H1 (cell line): ENCODE measurements at regions not wholly inside any gene's neighbourhood (a gene's known extent, or its start where the extent isn't known, plus 50 kb on each side); places are given as distances from the start of the nearest gene placed in this dataset.

ENCODE experiments used
- CTCF ChIA-PET: fragments of 300-600 bp; sonication (Branson Sonifier 250); formaldehyde crosslinking; loops from one replicate; lab custom pipeline; 2021; ENCODE audit not compliant: partially characterized antibody; lab: Charles Lee
- POLR2A ChIA-PET: fragments of 300-600 bp; sonication (Branson Sonifier 250); formaldehyde crosslinking; loops from one replicate; lab custom pipeline; 2021; ENCODE audit warnings: inconsistent platforms; ENCODE audit not compliant: partially characterized antibody; lab: Charles Lee
- DNase-seq, 2 experiments: peaks; one replicate each; pipeline versions ENCODE4 v3.0.0 to v3.0.0-alpha.2; 2010 to 2022; ENCODE audit warnings: low spot score in 2 of 2, low read depth in 1 of 2, mixed read lengths in 1 of 2
- FAIRE-seq: peaks from 2 replicates; lab custom pipeline; 2011; peaks lifted over from hg19 to GRCh38; lab: Jason Lieb, UNC
- H2AFZ ChIP-seq: 2 replicates; pipeline ENCODE4 v1.8.1; 2012; ENCODE audit warnings: low read length, inconsistent platforms
- H2AK5ac ChIP-seq: 2 replicates; pipeline ENCODE4 v1.6.1; 2013; ENCODE audit warnings: low read depth, low read length
- H2BK120ac ChIP-seq: replicated peaks from 2 replicates; pipeline ENCODE3; 2013; ENCODE audit warnings: low read depth, low read length, inconsistent platforms
- H2BK12ac ChIP-seq: 2 replicates; pipeline ENCODE4 v1.6.1; 2013; ENCODE audit warnings: low read depth, low read length
- H2BK15ac ChIP-seq: 2 replicates; pipeline ENCODE4 v1.6.1; 2013; ENCODE audit warnings: low read length
- H2BK20ac ChIP-seq: 2 replicates; pipeline ENCODE4 v1.6.1; 2013; ENCODE audit warnings: low read length
- H2BK5ac ChIP-seq: 2 replicates; pipeline ENCODE4 v1.6.1; 2013; ENCODE audit warnings: low read depth, low read length
- H3K14ac ChIP-seq: 2 replicates; pipeline ENCODE4 v1.6.1; 2013; ENCODE audit warnings: inconsistent platforms; ENCODE audit not compliant: insufficient read length
- H3K18ac ChIP-seq: 2 replicates; pipeline ENCODE4 v1.6.1; 2013; ENCODE audit warnings: low read length; ENCODE audit errors: extremely low read depth
- H3K23ac ChIP-seq: 2 replicates; pipeline ENCODE4 v1.6.1; 2013; ENCODE audit warnings: inconsistent platforms; ENCODE audit not compliant: insufficient read length
- H3K23me2 ChIP-seq: 2 replicates; pipeline ENCODE4 v1.6.1; 2013; ENCODE audit warnings: low read depth, low read length
- H3K27ac ChIP-seq: 2 replicates; pipeline ENCODE4 v1.6.1; 2011; ENCODE audit warnings: low read depth, low read length, inconsistent platforms
- H3K27me3 ChIP-seq, 4 experiments: replicated peaks in 1 of 4; 1 replicate in 1 of 4; 2 replicates in 3 of 4; pipeline versions ENCODE4 v1.6.1 to v1.8.1; 2011 to 2013; ENCODE audit warnings: low read length in 3 of 4, mild to moderate bottlenecking in 3 of 4, inconsistent platforms in 2 of 4, mixed read lengths in 2 of 4, moderate library complexity in 1 of 4; ENCODE audit not compliant: control insufficient read depth in 3 of 4, insufficient read depth in 3 of 4; ENCODE audit errors: extremely low read depth in 1 of 4
- H3K36me3 ChIP-seq, 4 experiments: 2 replicates each; pipeline versions ENCODE4 v1.6.1 to v1.8.1; 2011 to 2013; ENCODE audit warnings: mild to moderate bottlenecking in 4 of 4, low read length in 3 of 4, moderate library complexity in 2 of 4, control low read depth in 1 of 4, inconsistent platforms in 1 of 4; ENCODE audit not compliant: insufficient read depth in 4 of 4, control insufficient read depth in 2 of 4
- H3K4ac ChIP-seq: replicated peaks from 2 replicates; pipeline ENCODE3; 2013; ENCODE audit warnings: low read length, low read depth, mixed read lengths, inconsistent platforms; ENCODE audit not compliant: insufficient read length
- H3K4me1 ChIP-seq, 4 experiments: replicated peaks in 1 of 4; 1 replicate in 1 of 4; 2 replicates in 3 of 4; pipeline versions ENCODE4 v1.6.1 to v1.8.1; 2011 to 2013; ENCODE audit warnings: low read length in 3 of 4, inconsistent platforms in 2 of 4, mixed read lengths in 1 of 4; ENCODE audit not compliant: insufficient read depth in 4 of 4, control insufficient read depth in 3 of 4
- H3K4me2 ChIP-seq, 2 experiments: 2 replicates each; pipeline versions ENCODE4 v1.6.1 to v1.8.1; 2011 to 2013; ENCODE audit warnings: low read depth in 2 of 2, low read length in 2 of 2, control low read depth in 1 of 2, inconsistent platforms in 1 of 2, mild to moderate bottlenecking in 1 of 2; ENCODE audit not compliant: insufficient read depth in 1 of 2
- H3K4me3 ChIP-seq, 4 experiments: fragments of 200-600, 300-600 bp in 1 of 4; sonication (generic), shearing (Covaris generic), sonication (Bioruptor Twin) in 1 of 4; 2 replicates each; pipeline versions ENCODE4 v1.5.1 to v1.8.1; 2011 to 2016; ENCODE audit warnings: low read length in 4 of 4, low read depth in 3 of 4, control low read depth in 2 of 4, inconsistent platforms in 2 of 4, mild to moderate bottlenecking in 2 of 4, mixed read lengths in 1 of 4, moderate library complexity in 1 of 4; ENCODE audit not compliant: insufficient read depth in 2 of 4; ENCODE audit errors: extremely low read depth in 1 of 4
- H3K56ac ChIP-seq: replicated peaks from 2 replicates; pipeline ENCODE3; 2013; ENCODE audit warnings: low read depth, mild to moderate bottlenecking, mixed read lengths, low read length, inconsistent platforms; ENCODE audit not compliant: insufficient read length
- H3K79me1 ChIP-seq: 2 replicates; pipeline ENCODE4 v1.6.1; 2013; ENCODE audit warnings: low read depth, low read length, control low read depth
- H3K79me2 ChIP-seq, 2 experiments: 2 replicates each; pipeline versions ENCODE4 v1.6.1 to v1.8.1; 2012 to 2013; ENCODE audit warnings: low read length in 2 of 2, mild to moderate bottlenecking in 2 of 2, inconsistent platforms in 1 of 2; ENCODE audit not compliant: insufficient read depth in 2 of 2, control insufficient read depth in 1 of 2
- H3K9ac ChIP-seq, 4 experiments: replicated peaks in 1 of 4; 1 replicate in 1 of 4; 2 replicates in 3 of 4; pipeline versions ENCODE4 v1.6.1 to v1.8.1; 2011 to 2013; ENCODE audit warnings: low read depth in 3 of 4, low read length in 3 of 4, control low read depth in 2 of 4, mild to moderate bottlenecking in 2 of 4, moderate library complexity in 2 of 4, inconsistent platforms in 1 of 4; ENCODE audit errors: extremely low read depth in 1 of 4
- H3K9me3 ChIP-seq, 2 experiments: 2 replicates each; pipeline versions ENCODE4 v1.6.1 to v1.8.1; 2012 to 2013; ENCODE audit warnings: mild to moderate bottlenecking in 2 of 2, moderate library complexity in 2 of 2, control low read depth in 1 of 2, inconsistent platforms in 1 of 2, low read depth in 1 of 2, low read length in 1 of 2, mixed read lengths in 1 of 2; ENCODE audit not compliant: insufficient read depth in 2 of 2
- H4K20me1 ChIP-seq, 2 experiments: replicated peaks in 1 of 2; 2 replicates each; pipeline versions ENCODE3 to v1.8.1; 2011 to 2013; ENCODE audit warnings: inconsistent platforms in 2 of 2, low read length in 2 of 2, mild to moderate bottlenecking in 1 of 2; ENCODE audit not compliant: insufficient read depth in 2 of 2, control insufficient read depth in 1 of 2
- H4K5ac ChIP-seq: 2 replicates; pipeline ENCODE4 v1.6.1; 2013; ENCODE audit warnings: low read length, low read depth, mixed read lengths, inconsistent platforms; ENCODE audit not compliant: insufficient read length
- H4K8ac ChIP-seq: 2 replicates; pipeline ENCODE4 v1.8.0; 2013; ENCODE audit warnings: mild to moderate bottlenecking, moderate library complexity, low read length, inconsistent platforms; ENCODE audit not compliant: insufficient read depth; ENCODE audit errors: extremely low read depth
- H4K91ac ChIP-seq: replicated peaks from 2 replicates; pipeline ENCODE3; 2013; ENCODE audit warnings: low read length, mixed read lengths, inconsistent platforms; ENCODE audit not compliant: insufficient read length
- CEBPB ChIP-seq: IDR thresholded peaks from 2 replicates; pipeline ENCODE4 v1.6.1; 2012; ENCODE audit warnings: low read depth, low read length
- CHD1 ChIP-seq: IDR thresholded peaks from 2 replicates; pipeline ENCODE4 v1.6.1; 2012; ENCODE audit warnings: low read depth, low read length, improper control_type of control experiment
- WGBS, 2 experiments: shearing (Covaris generic) in 1 of 2; methylation state at CpG; one replicate each; pipeline versions ENCODE4 v1.1.6 to v1.1.7; 2013 to 2015; ENCODE audit warnings: low lambda C conversion rate in 2 of 2, mixed read lengths in 2 of 2, inconsistent platforms in 1 of 2, low coverage in 1 of 2, missing lambda C conversion rate in 1 of 2; ENCODE audit not compliant: insufficient replicate concordance in 2 of 2, insufficient coverage in 1 of 2, insufficient read length in 1 of 2; ENCODE audit errors: extremely low coverage in 1 of 2, missing lambda C conversion rate in 1 of 2; 5-methylcytosine and 5-hydroxymethylcytosine counted together

DNA sequence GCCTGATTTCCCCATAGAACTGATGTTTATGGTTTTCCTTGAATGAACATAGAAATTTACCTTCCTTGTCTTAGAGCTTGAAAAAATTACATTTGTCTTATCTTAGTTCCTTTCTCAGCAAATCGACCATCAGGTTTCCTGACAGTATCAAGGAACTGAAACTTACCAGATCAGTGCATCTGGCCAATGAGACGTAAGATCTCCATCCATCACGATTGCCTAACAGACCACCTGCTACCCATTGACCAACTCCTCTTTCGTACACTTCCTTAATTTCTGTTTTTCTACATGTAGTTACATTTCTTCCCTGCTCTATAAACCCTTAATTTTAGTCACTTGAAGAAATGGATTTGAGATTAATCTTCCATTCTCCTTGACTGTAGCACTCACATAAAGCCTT lies 57.4 kb upstream of the TMPRSS15 start:
- CTCF ChIA-PET, result no interaction called here

More for the DNA sequence above, 57.4 kb upstream of the TMPRSS15 start:
- H3K4ac ChIP-seq, result no peak overlapping the region
- no peak overlapping the region for H3K27ac ChIP-seq
- POLR2A ChIA-PET, result no interaction called here
- H3K4me3 ChIP-seq, result no peak overlapping the region
- no peaks in the 10 kb centered on the region for H3K36me3 ChIP-seq
- peak overlapping the region; percentile 80 for H4K5ac ChIP-seq
- H2BK15ac ChIP-seq, result no peak overlapping the region
- no peak overlapping the region for H4K8ac ChIP-seq
- H2BK20ac ChIP-seq, result no peak overlapping the region
- no peak overlapping the region for H4K91ac ChIP-seq
- no peak overlapping the region for H3K9ac ChIP-seq
- no peaks in the 10 kb centered on the region for H3K27me3 ChIP-seq
- no peak overlapping the region for H3K56ac ChIP-seq
- no peak overlapping the region for H3K14ac ChIP-seq
- H3K9me3 ChIP-seq, result no peaks in the 10 kb centered on the region
- H2BK12ac ChIP-seq, result no peak overlapping the region
- H3K18ac ChIP-seq, result no peak overlapping the region
- WGBS, 2 experiments, result 96% methylated on average over 4 of the region's 4 CpGs; no CpG with 5 or more reads in 1 of the 2 experiments
- no peaks in the 10 kb centered on the region for H3K23me2 ChIP-seq
- no peak overlapping the region for H3K4me2 ChIP-seq
- H2AFZ ChIP-seq, result no peak overlapping the region
- H3K23ac ChIP-seq, result no peak overlapping the region
- no peak for FAIRE-seq
- H3K4me1 ChIP-seq, result peaks cover 0 to 5% (median 4%) of the 10 kb centered on the region in 4 experiments; a peak in 5 of 7 replicates
- no peak overlapping the region for H2BK5ac ChIP-seq
- no peak for DNase-seq
- no peaks in the 10 kb centered on the region for H3K79me2 ChIP-seq
- H4K20me1 ChIP-seq, result no peaks in the 10 kb centered on the region
- peak; percentile 31; the same call in 1 of the 2 replicates for TF ChIP-seq CEBPB
- TF ChIP-seq CHD1, result no peak
- no peaks in the 10 kb centered on the region for H3K79me1 ChIP-seq
- no peak overlapping the region for H2AK5ac ChIP-seq
- H2BK120ac ChIP-seq, result no peak overlapping the region
